ENCODE measurements at regions not wholly inside any gene's neighbourhood (a gene's known extent, or its start where the extent isn't known, plus 50 kb on each side); places are given as distances from the start of the nearest gene placed in this dataset.

- DNase-seq (ENCODE audit: low read depth, low spot score), result no peak
These were observed 365.5 kb downstream of the FIGN start for GRCh38 chr2:163370169-163370886.

- no peak for DNase-seq (ENCODE audit: low read depth, low spot score)
These were observed 366.7 kb downstream of the FIGN start for GRCh38 chr2:163369111-163369510.

GRCh38 chr2:163368655-163369054, 367.2 kb downstream of the FIGN start:
- no peak for DNase-seq (ENCODE audit: low read depth, low spot score)

GRCh38 chr2:163367825-163368582, 367.8 kb downstream of the FIGN start:
- no peak for DNase-seq (ENCODE audit: low read depth, low spot score)

- DNase-seq (ENCODE audit: low read depth, low spot score), result no peak
These were observed 371.1 kb downstream of the FIGN start for GRCh38 chr2:163364736-163365135.

- no peak for DNase-seq (ENCODE audit: low read depth, low spot score)
These were observed 382.3 kb downstream of the FIGN start for GRCh38 chr2:163353551-163353950.

GRCh38 chr2:163351966-163352365, 383.8 kb downstream of the FIGN start:
- no peak for DNase-seq (ENCODE audit: low read depth, low spot score)

- no peak for DNase-seq (ENCODE audit: low read depth, low spot score)
These were observed 384.7 kb downstream of the FIGN start for GRCh38 chr2:163351143-163351542.

- DNase-seq (ENCODE audit: low read depth, low spot score), result peak; percentile 17
These were observed 386.9 kb downstream of the FIGN start for GRCh38 chr2:163348857-163349380.

GRCh38 chr2:163347982-163348856, 387.6 kb downstream of the FIGN start:
- DNase-seq (ENCODE audit: low read depth, low spot score), result peak; percentile 24

GRCh38 chr2:163345795-163346573, 389.8 kb downstream of the FIGN start:
- DNase-seq (ENCODE audit: low read depth, low spot score), result peak; percentile 46

GRCh38 chr2:163343316-163343715, 392.5 kb downstream of the FIGN start:
- no peak for DNase-seq (ENCODE audit: low read depth, low spot score)

GRCh38 chr2:163341426-163341825, 394.4 kb downstream of the FIGN start:
- DNase-seq (ENCODE audit: low read depth, low spot score), result no peak

- no peak for DNase-seq (ENCODE audit: low read depth, low spot score)
These were observed 397.5 kb downstream of the FIGN start for GRCh38 chr2:163338270-163338669.

GRCh38 chr2:163324677-163325076, 411.1 kb downstream of the FIGN start:
- DNase-seq (ENCODE audit: low read depth, low spot score), result no peak

- DNase-seq (ENCODE audit: low read depth, low spot score), result no peak
These were observed 416.8 kb downstream of the FIGN start for GRCh38 chr2:163319006-163319405.

- DNase-seq (ENCODE audit: low read depth, low spot score), result no peak
These were observed 421.1 kb downstream of the FIGN start for GRCh38 chr2:163314712-163315111.

- DNase-seq (ENCODE audit: low read depth, low spot score), result no peak
These were observed 423.1 kb downstream of the FIGN start for GRCh38 chr2:163312713-163313112.

- no peak for DNase-seq (ENCODE audit: low read depth, low spot score)
These were observed 429.2 kb downstream of the FIGN start for GRCh38 chr2:163306647-163307046.

GRCh38 chr2:163302141-163302540, 433.7 kb downstream of the FIGN start:
- no peak for DNase-seq (ENCODE audit: low read depth, low spot score)

GRCh38 chr2:163291790-163292189, 444.0 kb downstream of the FIGN start:
- DNase-seq (ENCODE audit: low read depth, low spot score), result no peak
